ENCODE measurements at regions not wholly inside any gene's neighbourhood (a gene's known extent, or its start where the extent isn't known, plus 50 kb on each side); places are given as distances from the start of the nearest gene placed in this dataset.

DNA sequence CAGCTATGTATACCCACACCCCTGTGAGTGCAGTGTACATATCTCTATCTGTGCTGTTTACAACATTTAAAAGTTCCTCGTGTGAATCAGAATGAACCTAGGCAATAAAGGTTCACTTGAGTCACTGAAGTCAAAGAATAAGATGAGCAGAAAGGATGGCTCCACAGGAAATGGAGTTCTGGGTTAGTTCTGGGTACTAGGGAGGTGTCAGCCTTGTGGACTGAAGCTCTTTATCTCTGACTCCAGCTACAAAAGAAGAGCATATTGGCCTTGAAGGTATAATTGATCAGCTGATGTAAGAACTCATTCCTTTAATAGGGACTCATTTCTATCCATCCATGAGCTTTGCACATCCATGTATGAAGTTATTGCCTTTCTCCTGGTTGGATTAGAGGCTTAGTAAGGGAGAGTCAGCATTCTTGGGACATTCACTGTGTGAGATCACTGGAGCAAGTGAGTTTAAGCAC lies 73.9 kb upstream of the BACH2 start:
- Histone ChIP-seq H3K36me3 (no peaks in the 10 kb centered on the region), H3K27ac (no peak overlapping the region), H3K4me3 (no peak overlapping the region), H3K4me1 (peaks cover 7 to 13% of the 10 kb centered on the region in 2 donors), H3K9me3 (no peaks in the 10 kb centered on the region), H3K27me3 (no peaks in the 10 kb centered on the region)
- no peak for DNase-seq (ENCODE audit: low spot score in 2 of 2)
- TF ChIP-seq, protein P1, sequence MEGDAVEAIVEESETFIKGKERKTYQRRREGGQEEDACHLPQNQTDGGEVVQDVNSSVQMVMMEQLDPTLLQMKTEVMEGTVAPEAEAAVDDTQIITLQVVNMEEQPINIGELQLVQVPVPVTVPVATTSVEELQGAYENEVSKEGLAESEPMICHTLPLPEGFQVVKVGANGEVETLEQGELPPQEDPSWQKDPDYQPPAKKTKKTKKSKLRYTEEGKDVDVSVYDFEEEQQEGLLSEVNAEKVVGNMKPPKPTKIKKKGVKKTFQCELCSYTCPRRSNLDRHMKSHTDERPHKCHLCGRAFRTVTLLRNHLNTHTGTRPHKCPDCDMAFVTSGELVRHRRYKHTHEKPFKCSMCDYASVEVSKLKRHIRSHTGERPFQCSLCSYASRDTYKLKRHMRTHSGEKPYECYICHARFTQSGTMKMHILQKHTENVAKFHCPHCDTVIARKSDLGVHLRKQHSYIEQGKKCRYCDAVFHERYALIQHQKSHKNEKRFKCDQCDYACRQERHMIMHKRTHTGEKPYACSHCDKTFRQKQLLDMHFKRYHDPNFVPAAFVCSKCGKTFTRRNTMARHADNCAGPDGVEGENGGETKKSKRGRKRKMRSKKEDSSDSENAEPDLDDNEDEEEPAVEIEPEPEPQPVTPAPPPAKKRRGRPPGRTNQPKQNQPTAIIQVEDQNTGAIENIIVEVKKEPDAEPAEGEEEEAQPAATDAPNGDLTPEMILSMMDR (IDR thresholded peaks at IDR 0.05), result no peak
- intact Hi-C loops (cut with DNase I), result no loop called here

DNA sequence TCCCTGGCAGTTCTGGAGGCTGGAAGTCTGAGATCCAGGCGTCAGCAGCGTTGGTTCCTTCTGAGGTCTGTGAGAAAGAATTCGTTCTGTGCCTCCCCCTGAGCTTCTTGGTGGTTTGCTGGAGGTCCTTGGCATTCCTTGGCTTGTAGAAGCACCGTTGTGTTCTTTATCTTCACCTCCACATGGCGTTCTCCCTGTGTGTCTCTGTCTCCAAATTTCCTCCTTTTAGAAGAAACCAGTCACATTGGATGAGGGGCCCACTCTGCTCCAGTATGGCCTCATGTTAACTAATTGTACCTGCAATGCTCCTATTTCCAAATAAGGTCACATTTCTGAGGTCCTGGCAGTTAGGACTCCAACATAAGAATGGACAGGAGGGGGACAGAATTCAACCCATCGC lies 73.0 kb upstream of the BACH2 start:
- H3K27me3 ChIP-seq, result no peaks in the 10 kb centered on the region
- H3K4me3 ChIP-seq, result no peak overlapping the region
- H3K9me3 ChIP-seq, result no peaks in the 10 kb centered on the region
- peak overlapping the region; percentile 63 to 65 for H3K27ac ChIP-seq
- intact Hi-C loops (cut with DNase I), result loop anchor here (2.0 to 5.0 kb wide), 3 partner anchors 73 to 367 kb away; partner anchors contain the start of gene BACH2
- no peaks in the 10 kb centered on the region for H3K36me3 ChIP-seq
- TF ChIP-seq, protein P1 (IDR thresholded peaks at IDR 0.05), result no peak
- DNase-seq (ENCODE audit: low spot score in 2 of 2), result no peak
- peaks cover 5 to 8% of the 10 kb centered on the region in 2 donors for H3K4me1 ChIP-seq

DNA sequence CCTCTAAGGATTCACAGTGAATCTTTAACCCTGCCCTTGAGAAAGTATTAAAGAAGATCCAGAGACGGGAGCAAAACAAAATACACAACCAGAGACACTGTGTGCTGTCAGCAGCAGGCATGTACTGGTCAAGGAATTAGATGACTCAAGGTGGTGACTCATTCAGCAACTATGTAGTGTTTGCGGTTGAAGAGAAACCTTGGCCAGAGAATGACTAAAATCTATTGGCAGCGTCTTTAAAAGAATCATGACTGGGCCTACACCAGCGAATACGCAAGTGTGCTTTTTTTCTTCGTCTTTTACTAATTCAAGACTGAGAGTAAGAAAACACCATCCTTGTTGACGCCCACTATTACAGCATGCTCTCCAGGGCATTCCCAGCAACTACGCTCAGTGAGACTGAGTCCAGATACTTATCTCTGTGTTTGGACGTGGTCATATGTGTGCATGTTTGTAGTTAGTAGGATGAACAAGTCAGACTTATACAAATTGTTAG lies 72.4 kb upstream of the BACH2 start:
- intact Hi-C loops (cut with DNase I), result loop anchor here (2.0 to 5.0 kb wide), 3 partner anchors 72 to 367 kb away; partner anchors contain the start of gene BACH2
- peak; percentile 22 to 91 for DNase-seq (ENCODE audit: low spot score in 2 of 2)
- peaks cover 5 to 8% of the 10 kb centered on the region in 2 donors for H3K4me1 ChIP-seq
- TF ChIP-seq, protein P1 (IDR thresholded peaks at IDR 0.05), result no peak
- H3K27me3 ChIP-seq, result no peaks in the 10 kb centered on the region
- peak overlapping the region; percentile 63 to 65 for H3K27ac ChIP-seq
- H3K36me3 ChIP-seq, result no peaks in the 10 kb centered on the region
- H3K9me3 ChIP-seq, result no peaks in the 10 kb centered on the region
- no peak overlapping the region for H3K4me3 ChIP-seq

DNA sequence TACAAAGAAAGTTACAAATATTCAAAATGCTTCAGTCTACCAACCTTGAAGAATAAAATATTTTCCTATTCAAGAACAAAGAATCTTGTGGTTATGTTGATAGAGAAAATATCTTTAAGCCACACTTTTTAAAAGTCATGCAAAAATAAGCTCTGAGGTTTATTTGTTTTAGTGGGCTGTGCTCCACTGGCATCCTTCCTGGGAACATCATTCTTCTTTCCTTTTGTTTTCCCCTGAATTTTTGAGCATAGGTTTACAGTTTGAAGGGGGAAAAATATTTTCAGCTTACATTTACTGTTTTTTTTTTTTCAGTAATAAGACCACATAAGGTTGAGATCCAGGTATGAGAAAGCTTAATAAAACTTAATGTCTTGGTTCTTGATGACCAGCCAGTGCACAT lies 72.0 kb upstream of the BACH2 start:
- TF ChIP-seq, protein P1 (IDR thresholded peaks at IDR 0.05), result no peak
- Histone ChIP-seq H3K27ac (peak overlapping the region in 1 of 2 donors; percentile 24), H3K36me3 (no peaks in the 10 kb centered on the region), H3K4me1 (peaks cover 5 to 8% of the 10 kb centered on the region in 2 donors), H3K27me3 (no peaks in the 10 kb centered on the region), H3K9me3 (no peaks in the 10 kb centered on the region), H3K4me3 (no peak overlapping the region)
- intact Hi-C loops (cut with DNase I), result loop anchor here (2.0 to 5.0 kb wide), 3 partner anchors 72 to 366 kb away; partner anchors contain the start of gene BACH2
- no peak for DNase-seq (ENCODE audit: low spot score in 2 of 2)

DNA sequence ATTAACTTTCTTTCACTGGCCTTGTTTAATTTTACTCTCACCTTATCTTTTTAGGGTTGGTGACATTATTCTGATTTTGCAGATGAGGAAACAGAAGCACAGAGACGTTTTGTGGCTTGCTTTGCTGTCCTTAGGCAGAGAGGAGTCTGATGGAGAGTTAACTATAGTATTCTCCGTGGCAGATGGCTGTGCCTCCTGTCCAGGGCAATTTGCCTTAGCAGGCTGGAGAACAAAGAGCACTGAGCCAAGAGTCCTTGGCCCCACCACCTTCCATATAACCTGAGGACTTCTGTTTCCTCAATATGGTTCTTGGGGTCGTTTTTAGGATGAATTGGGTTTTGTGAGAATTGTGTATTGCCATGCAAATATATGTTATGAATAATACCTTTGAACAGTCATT lies 71.4 kb upstream of the BACH2 start:
- no peak overlapping the region for H3K4me3 ChIP-seq
- TF ChIP-seq, protein P1 (IDR thresholded peaks at IDR 0.05), result no peak
- no peak for DNase-seq (ENCODE audit: low spot score in 2 of 2)
- no peaks in the 10 kb centered on the region for H3K36me3 ChIP-seq
- H3K27me3 ChIP-seq, result no peaks in the 10 kb centered on the region
- no peaks in the 10 kb centered on the region for H3K9me3 ChIP-seq
- H3K4me1 ChIP-seq, result peaks cover 5 to 8% of the 10 kb centered on the region in 2 donors
- intact Hi-C loops (cut with DNase I), result loop anchor here (2.0 to 5.0 kb wide), 3 partner anchors 71 to 366 kb away; partner anchors contain the start of gene BACH2
- no peak overlapping the region for H3K27ac ChIP-seq
